HT-29 (cell line): ENCODE measurements at regions not wholly inside any gene's neighbourhood (a gene's known extent, or its start where the extent isn't known, plus 50 kb on each side); places are given as distances from the start of the nearest gene placed in this dataset.

Experiments
- DNase-seq: peaks from one replicate; pipeline ENCODE4 v3.0.0-alpha.2; 2015; ENCODE audit warnings: low spot score

GRCh38 chr22:44592824-44593148 is 94.8 kb upstream of the RTL6 start:
- no peak for DNase-seq

GRCh38 chr22:44592126-44592823 is 94.2 kb upstream of the RTL6 start:
- DNase-seq = no peak

- no peak for DNase-seq
Measured at GRCh38 chr22:44591146-44591790, 93.2 kb upstream of the RTL6 start.

GRCh38 chr22:44590291-44590690 is 92.3 kb upstream of the RTL6 start:
- no peak for DNase-seq

GRCh38 chr22:44589831-44590230 is 91.8 kb upstream of the RTL6 start:
- no peak for DNase-seq

- no peak for DNase-seq
Measured at GRCh38 chr22:44588348-44588747, 90.3 kb upstream of the RTL6 start.

GRCh38 chr22:44587737-44588310 is 89.8 kb upstream of the RTL6 start:
- no peak for DNase-seq

- DNase-seq = no peak
Measured at GRCh38 chr22:44586999-44587736, 89.1 kb upstream of the RTL6 start.

- DNase-seq = no peak
Measured at GRCh38 chr22:44586351-44586990, 88.4 kb upstream of the RTL6 start.

- DNase-seq = no peak
Measured at GRCh38 chr22:44585559-44586350, 87.7 kb upstream of the RTL6 start.

- DNase-seq = no peak
Measured at GRCh38 chr22:44584256-44584902, 86.3 kb upstream of the RTL6 start.

- DNase-seq = no peak
Measured at GRCh38 chr22:44583854-44584253, 85.8 kb upstream of the RTL6 start.

GRCh38 chr22:44583061-44583760 is 85.2 kb upstream of the RTL6 start:
- DNase-seq = peak; percentile 3

- no peak for DNase-seq
Measured at GRCh38 chr22:44582016-44582415, 84.0 kb upstream of the RTL6 start.

GRCh38 chr22:44581096-44581435 is 83.0 kb upstream of the RTL6 start:
- no peak for DNase-seq

GRCh38 chr22:44580176-44581095 is 82.4 kb upstream of the RTL6 start:
- DNase-seq = no peak

GRCh38 chr22:44578516-44579230 is 80.6 kb upstream of the RTL6 start:
- no peak for DNase-seq

GRCh38 chr22:44578110-44578457 is 80.1 kb upstream of the RTL6 start:
- no peak for DNase-seq
